GM12878 (cell line): ENCODE measurements at regions not wholly inside any gene's neighbourhood (a gene's known extent, or its start where the extent isn't known, plus 50 kb on each side); places are given as distances from the start of the nearest gene placed in this dataset.

Source experiments
- ATAC-seq: fragments of 200-7000 bp; cut with Tn5 transposase; 3 replicates; pipeline ENCODE4 v1.9.1; 2020; ENCODE audit warnings: mild to moderate bottlenecking, moderate library complexity
- BruUV-seq: library from RNA; stranded (reverse); fragments of 400-500 nt; replicated peaks from 2 replicates; lab custom pipeline; 2021; lab: Mats Ljungman, UMichigan
- CTCF ChIA-PET: fragments of 300-600 bp; sonication (Branson Sonifier 250); formaldehyde crosslinking; extraction: SDS; loops from one replicate; lab custom pipeline; 2021; ENCODE audit warnings: inconsistent platforms; lab: Yijun Ruan, JAX
- POLR2A ChIA-PET: fragments of 350-600 bp; formaldehyde crosslinking; extraction: SDS; loops from one replicate; lab custom pipeline; 2021; ENCODE audit warnings: inconsistent platforms; lab: Charles Lee
- RAD21 ChIA-PET: fragments of 300-600 bp; sonication (Branson Sonifier 250); formaldehyde crosslinking; loops from one replicate; lab custom pipeline; 2023; ENCODE audit warnings: antibody characterized with exemption; ENCODE audit not compliant: unreplicated experiment; lab: Charles Lee
- SMC1A ChIA-PET: fragments of 300-600 bp; sonication (Branson Sonifier 250); formaldehyde crosslinking; loops from one replicate; lab custom pipeline; 2023; ENCODE audit not compliant: unreplicated experiment, uncharacterized antibody; lab: Charles Lee
- DNase-seq: peaks from one replicate; pipeline ENCODE4 v3.0.0-alpha.2; 2011; ENCODE audit warnings: low read depth, low spot score
- FAIRE-seq: peaks from 3 replicates; lab custom pipeline; 2011; peaks lifted over from hg19 to GRCh38; lab: Jason Lieb, UNC
- H2AFZ ChIP-seq: 2 replicates; pipeline ENCODE4 v1.6.0; 2011; ENCODE audit warnings: low read depth, low read length, control low read depth; ENCODE audit not compliant: control insufficient read depth
- H3K27ac ChIP-seq: 2 replicates; pipeline ENCODE4 v1.5.1; 2011; ENCODE audit warnings: control low read depth; ENCODE audit not compliant: control insufficient read depth, insufficient read depth
- H3K27me3 ChIP-seq, 2 experiments: replicated peaks in 1 of 2; 2 replicates each; pipeline versions ENCODE4 v1.6.0 to v1.6.1; 2011; ENCODE audit warnings: low read length in 1 of 2; ENCODE audit not compliant: control insufficient read depth in 2 of 2, insufficient read depth in 2 of 2
- H3K36me3 ChIP-seq, 2 experiments: 2 replicates each; pipeline ENCODE4 v1.5.1; 2011; ENCODE audit warnings: low read length in 1 of 2; ENCODE audit not compliant: control insufficient read depth in 2 of 2, insufficient read depth in 2 of 2
- H3K4me1 ChIP-seq: 2 replicates; pipeline ENCODE4 v1.6.1; 2011; ENCODE audit warnings: mild to moderate bottlenecking, low read length, moderate library complexity, mixed read lengths; ENCODE audit not compliant: control insufficient read depth, insufficient read depth
- H3K4me2 ChIP-seq: 2 replicates; pipeline ENCODE4 v1.6.0; 2011; ENCODE audit warnings: control low read depth; ENCODE audit not compliant: control insufficient read depth, insufficient read depth
- H3K4me3 ChIP-seq: fragments of 200-600 bp; sonication (generic); 2 replicates; pipeline ENCODE4 v1.5.1; 2016
- H3K79me2 ChIP-seq: 2 replicates; pipeline ENCODE4 v1.6.0; 2011; ENCODE audit warnings: low read length; ENCODE audit not compliant: control insufficient read depth, insufficient read depth
- H3K9ac ChIP-seq: 2 replicates; pipeline ENCODE4 v1.8.0; 2011; ENCODE audit warnings: low read length, control low read depth, mixed read lengths; ENCODE audit not compliant: control insufficient read depth, insufficient read depth
- H3K9me3 ChIP-seq: replicated peaks from 3 replicates; pipeline ENCODE4 v1.5.1; 2011; ENCODE audit warnings: mild to moderate bottlenecking, low read length; ENCODE audit not compliant: control insufficient read depth, insufficient read depth
- H4K20me1 ChIP-seq: 2 replicates; pipeline ENCODE4 v1.6.0; 2011; ENCODE audit not compliant: control insufficient read depth, insufficient read depth
- HDAC2 ChIP-seq: fragments of 200-600 bp; sonication (generic); IDR thresholded peaks from 2 replicates; pipeline ENCODE4 v1.6.1; 2017
- HDGF ChIP-seq: fragments of 450-650 bp; IDR thresholded peaks from 2 replicates; pipeline ENCODE4 v1.6.1; 2016; ENCODE audit warnings: antibody characterized with exemption
- PAX8 ChIP-seq: fragments of 450-650 bp; IDR thresholded peaks from 2 replicates; pipeline ENCODE4 v1.6.1; 2017; ENCODE audit warnings: mild to moderate bottlenecking, moderate library complexity
- POLR2AphosphoS5 ChIP-seq: IDR thresholded peaks from 2 replicates; pipeline ENCODE4 v1.6.1; 2011; ENCODE audit warnings: mild to moderate bottlenecking, low read length, inconsistent platforms
- RUNX3 ChIP-seq: IDR thresholded peaks from 2 replicates; pipeline ENCODE4 v1.6.1; 2012; ENCODE audit warnings: low read length, inconsistent platforms
- SMARCA5 ChIP-seq: fragments of 450-650 bp; IDR thresholded peaks from 2 replicates; pipeline ENCODE4 v1.6.1; 2017; ENCODE audit warnings: mild to moderate bottlenecking
- STAT1 ChIP-seq: fragments of 450-650 bp; conservative IDR thresholded peaks from 2 replicates; pipeline ENCODE4 v1.6.1; 2014; ENCODE audit warnings: antibody characterized with exemption, mild to moderate bottlenecking
- YBX1 ChIP-seq: fragments of 450-650 bp; IDR thresholded peaks from 2 replicates; pipeline ENCODE4 v1.6.1; 2016; ENCODE audit warnings: antibody characterized with exemption
- WGBS: methylation state at CpG from one replicate; pipeline ENCODE4 v1.1.6; 2016; ENCODE audit warnings: low lambda C conversion rate; ENCODE audit not compliant: insufficient replicate concordance, insufficient coverage; ENCODE audit errors: missing lambda C conversion rate; 5-methylcytosine and 5-hydroxymethylcytosine counted together
- in situ Hi-C: fragments of 300-500 bp; cut with MboI; formaldehyde crosslinking; loops from 9 replicates; pipeline ENCODE4 v1.14.3; 2018; ENCODE audit warnings: mixed read lengths
- intact Hi-C: fragments of 100-400 bp; cut with micrococcal nuclease; formaldehyde crosslinking; loops from one replicate; pipeline ENCODE4 v1.14.2; 2022; ENCODE audit not compliant: unreplicated experiment
- TF ChIP-seq, protein P1 (sequence below): IDR thresholded peaks from 2 replicates; pipeline ENCODE4 v1.6.1; 2012; ENCODE audit warnings: low read depth, low read length, improper control_type of control experiment
- TF ChIP-seq, protein P2 (sequence below): fragments of 450-650 bp; IDR thresholded peaks from 2 replicates; pipeline ENCODE4 v1.6.1; 2018; ENCODE audit warnings: borderline replicate concordance, mild to moderate bottlenecking; ENCODE audit not compliant: partially characterized antibody

GRCh38 chr13:107516517-107516916 is 698.8 kb downstream of the LIG4 start:
- Histone ChIP-seq H2AFZ (no peak overlapping the region), H4K20me1 (no peaks in the 10 kb centered on the region), H3K4me3 (no peak overlapping the region), H3K9ac (no peak overlapping the region), H3K27ac (no peak overlapping the region), H3K27me3 (no peaks in the 10 kb centered on the region), H3K4me2 (no peak overlapping the region), H3K4me1 (no peaks in the 10 kb centered on the region), H3K9me3 (no peaks in the 10 kb centered on the region), H3K79me2 (no peaks in the 10 kb centered on the region), H3K36me3 (no peaks in the 10 kb centered on the region)
- CTCF ChIA-PET: no interaction called here
- no peak for ATAC-seq
- TF ChIP-seq HDAC2 (no peak), YBX1 (no peak), PAX8 (no peak), RUNX3 (no peak), STAT1 (no peak), POLR2AphosphoS5 (no peak), HDGF (no peak), SMARCA5 (no peak)
- TF ChIP-seq, protein P1, sequence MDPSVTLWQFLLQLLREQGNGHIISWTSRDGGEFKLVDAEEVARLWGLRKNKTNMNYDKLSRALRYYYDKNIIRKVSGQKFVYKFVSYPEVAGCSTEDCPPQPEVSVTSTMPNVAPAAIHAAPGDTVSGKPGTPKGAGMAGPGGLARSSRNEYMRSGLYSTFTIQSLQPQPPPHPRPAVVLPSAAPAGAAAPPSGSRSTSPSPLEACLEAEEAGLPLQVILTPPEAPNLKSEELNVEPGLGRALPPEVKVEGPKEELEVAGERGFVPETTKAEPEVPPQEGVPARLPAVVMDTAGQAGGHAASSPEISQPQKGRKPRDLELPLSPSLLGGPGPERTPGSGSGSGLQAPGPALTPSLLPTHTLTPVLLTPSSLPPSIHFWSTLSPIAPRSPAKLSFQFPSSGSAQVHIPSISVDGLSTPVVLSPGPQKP: no peak
- TF ChIP-seq, protein P2, sequence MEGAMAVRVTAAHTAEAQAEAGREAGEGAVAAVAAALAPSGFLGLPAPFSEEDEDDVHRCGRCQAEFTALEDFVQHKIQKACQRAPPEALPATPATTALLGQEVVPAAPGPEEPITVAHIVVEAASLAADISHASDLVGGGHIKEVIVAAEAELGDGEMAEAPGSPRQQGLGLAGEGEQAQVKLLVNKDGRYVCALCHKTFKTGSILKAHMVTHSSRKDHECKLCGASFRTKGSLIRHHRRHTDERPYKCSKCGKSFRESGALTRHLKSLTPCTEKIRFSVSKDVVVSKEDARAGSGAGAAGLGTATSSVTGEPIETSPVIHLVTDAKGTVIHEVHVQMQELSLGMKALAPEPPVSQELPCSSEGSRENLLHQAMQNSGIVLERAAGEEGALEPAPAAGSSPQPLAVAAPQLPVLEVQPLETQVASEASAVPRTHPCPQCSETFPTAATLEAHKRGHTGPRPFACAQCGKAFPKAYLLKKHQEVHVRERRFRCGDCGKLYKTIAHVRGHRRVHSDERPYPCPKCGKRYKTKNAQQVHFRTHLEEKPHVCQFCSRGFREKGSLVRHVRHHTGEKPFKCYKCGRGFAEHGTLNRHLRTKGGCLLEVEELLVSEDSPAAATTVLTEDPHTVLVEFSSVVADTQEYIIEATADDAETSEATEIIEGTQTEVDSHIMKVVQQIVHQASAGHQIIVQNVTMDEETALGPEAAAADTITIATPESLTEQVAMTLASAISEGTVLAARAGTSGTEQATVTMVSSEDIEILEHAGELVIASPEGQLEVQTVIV: no peak
- POLR2A ChIA-PET: no interaction called here
- no TSS peak for BruUV-seq
- 28% methylated on average over 4 of the region's 4 CpGs for WGBS
- FAIRE-seq: no peak
- in situ Hi-C loops: no loop called here
- SMC1A ChIA-PET: no interaction called here
- intact Hi-C loops: no loop called here
- RAD21 ChIA-PET: no interaction called here
- DNase-seq: no peak
